ENCODE measurements at regions not wholly inside any gene's neighbourhood (a gene's known extent, or its start where the extent isn't known, plus 50 kb on each side); places are given as distances from the start of the nearest gene placed in this dataset.

DNA sequence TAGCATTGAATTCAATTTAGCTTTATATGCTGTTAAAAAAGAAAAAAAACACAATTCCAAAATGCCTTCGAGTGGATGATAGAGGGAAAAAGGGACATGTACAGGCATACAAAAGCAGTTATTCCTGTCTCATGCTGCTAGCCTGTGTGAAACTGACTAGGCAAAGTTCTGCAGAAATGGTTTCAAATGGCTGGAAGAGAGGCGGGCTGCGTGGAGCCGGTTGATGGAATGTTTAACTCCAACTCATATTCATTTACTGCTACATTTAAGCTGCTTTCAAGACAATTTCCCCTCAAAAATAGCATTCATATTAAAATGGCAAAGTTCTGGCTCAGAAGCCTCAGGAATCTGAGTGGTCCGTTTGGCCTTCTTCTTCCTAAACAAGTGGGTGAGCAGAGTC lies 143.8 kb upstream of the PPARGC1A start:
- no peak overlapping the region for H2BK5ac ChIP-seq (ENCODE audit: low read depth, low read length, poor library complexity)
- H3K4ac ChIP-seq (ENCODE audit: low read depth, low read length) = no peak overlapping the region
- H2AFZ ChIP-seq (ENCODE audit: insufficient read depth, low read length, poor library complexity) = no peak overlapping the region
- no CpG with 5 or more reads among the region's 5 CpGs for WGBS (ENCODE audit: extremely low coverage, insufficient coverage, insufficient read length)
- H2AK5ac ChIP-seq (ENCODE audit: low read length) = no peak overlapping the region
- no peak overlapping the region for H3K4me3 ChIP-seq (ENCODE audit: low read depth, low read length)
- H4K91ac ChIP-seq (ENCODE audit: low read depth, low read length) = no peak overlapping the region
- H2BK12ac ChIP-seq (ENCODE audit: low read length) = no peak overlapping the region
- no peak overlapping the region for H3K9ac ChIP-seq (ENCODE audit: low read length)
- no peaks in the 10 kb centered on the region for H3K9me3 ChIP-seq (ENCODE audit: insufficient read depth, low read depth, low read length)
- H3K79me2 ChIP-seq (ENCODE audit: control insufficient read depth, insufficient read depth, low read length, poor library complexity) = no peaks in the 10 kb centered on the region
- H3K23ac ChIP-seq (ENCODE audit: low read length) = no peak overlapping the region
- DNase-seq = no peak
- H3K27ac ChIP-seq (ENCODE audit: low read depth, low read length) = no peak overlapping the region
- H3K14ac ChIP-seq (ENCODE audit: low read length) = no peak overlapping the region
- no peaks in the 10 kb centered on the region for H3K79me1 ChIP-seq (ENCODE audit: low read length)
- H4K12ac ChIP-seq (ENCODE audit: low read depth, low read length) = no peak overlapping the region
- H3K36me3 ChIP-seq (ENCODE audit: control insufficient read depth in 1 of 2, insufficient read depth in 2 of 2, low read length in 2 of 2) = no peaks in the 10 kb centered on the region
- no peaks in the 10 kb centered on the region for H3K4me1 ChIP-seq (ENCODE audit: control insufficient read depth in 1 of 2, insufficient read depth in 2 of 2, low read length in 2 of 2)
- H4K8ac ChIP-seq (ENCODE audit: low read depth, low read length) = no peak overlapping the region
- H3K27me3 ChIP-seq (ENCODE audit: insufficient read depth, low read length) = no peaks in the 10 kb centered on the region
- no peak overlapping the region for H3K18ac ChIP-seq (ENCODE audit: low read length)
- H2BK120ac ChIP-seq (ENCODE audit: insufficient read depth, low read length, poor library complexity) = no peak overlapping the region
- H3K4me2 ChIP-seq (ENCODE audit: low read length) = no peak overlapping the region

DNA sequence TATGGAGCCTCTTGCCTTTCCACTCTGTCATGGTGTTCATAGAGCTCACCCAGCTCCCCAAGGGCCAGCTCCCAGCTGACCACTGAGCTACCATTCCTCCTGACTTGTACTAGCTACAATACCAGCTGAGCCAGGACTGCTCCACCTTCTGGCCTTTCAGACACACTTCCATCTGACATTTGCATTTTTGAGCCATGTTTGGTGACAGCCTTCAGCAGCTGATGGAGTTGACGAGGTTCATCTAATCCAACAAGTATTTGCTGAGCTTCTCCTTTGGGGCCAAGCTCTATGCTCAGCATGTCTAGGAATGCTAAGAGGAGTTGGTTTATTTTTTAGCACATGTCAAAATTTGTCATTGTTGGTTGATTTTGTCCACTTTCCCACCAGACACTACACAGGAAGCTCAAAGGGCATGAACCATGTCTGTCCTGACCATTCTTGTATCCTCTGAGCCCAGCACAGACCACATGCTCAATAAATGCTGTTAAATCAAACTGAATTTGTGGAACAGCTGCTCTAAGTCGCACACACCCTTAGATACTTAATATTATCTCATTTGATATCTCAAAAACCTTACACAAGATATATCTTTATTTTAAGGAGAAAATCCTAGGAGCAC lies 142.6 kb upstream of the PPARGC1A start:
- H2BK12ac ChIP-seq (ENCODE audit: low read length) = no peak overlapping the region
- H2BK5ac ChIP-seq (ENCODE audit: low read depth, low read length, poor library complexity) = no peak overlapping the region
- no peaks in the 10 kb centered on the region for H3K4me1 ChIP-seq (ENCODE audit: control insufficient read depth in 1 of 2, insufficient read depth in 2 of 2, low read length in 2 of 2)

DNA sequence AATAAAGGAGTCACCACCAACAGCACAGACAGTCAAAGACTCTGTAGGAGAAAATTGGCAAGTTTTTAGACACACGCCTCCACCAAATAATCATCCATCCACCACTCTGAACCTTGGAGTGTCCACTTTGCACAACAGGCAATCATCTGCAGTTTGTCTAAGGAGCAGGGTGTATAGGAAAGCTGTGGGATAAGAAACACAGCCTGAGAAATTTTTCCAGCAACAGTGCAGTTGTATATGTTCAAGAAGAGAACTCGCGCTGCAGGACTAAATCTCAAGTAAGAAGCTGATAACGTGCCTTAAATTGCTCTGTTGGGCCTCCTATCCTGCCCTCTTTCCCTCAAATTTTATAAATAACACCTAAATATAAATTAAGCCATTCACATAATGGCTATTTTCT lies 136.7 kb upstream of the PPARGC1A start:
- Histone ChIP-seq H4K91ac (ENCODE audit: low read depth, low read length) (no peak overlapping the region), H4K8ac (ENCODE audit: low read depth, low read length) (no peak overlapping the region), H3K27ac (ENCODE audit: low read depth, low read length) (no peak overlapping the region), H2BK12ac (ENCODE audit: low read length) (no peak overlapping the region), H3K4me2 (ENCODE audit: low read length) (no peak overlapping the region), H3K4me3 (ENCODE audit: low read depth, low read length) (no peak overlapping the region), H3K23ac (ENCODE audit: low read length) (no peak overlapping the region), H3K36me3 (ENCODE audit: control insufficient read depth in 1 of 2, insufficient read depth in 2 of 2, low read length in 2 of 2) (no peaks in the 10 kb centered on the region), H3K79me1 (ENCODE audit: low read length) (no peaks in the 10 kb centered on the region), H2BK120ac (ENCODE audit: insufficient read depth, low read length, poor library complexity) (no peak overlapping the region), H2AFZ (ENCODE audit: insufficient read depth, low read length, poor library complexity) (no peak overlapping the region), H3K18ac (ENCODE audit: low read length) (no peak overlapping the region), H2BK5ac (ENCODE audit: low read depth, low read length, poor library complexity) (no peak overlapping the region), H3K79me2 (ENCODE audit: control insufficient read depth, insufficient read depth, low read length, poor library complexity) (no peaks in the 10 kb centered on the region), H4K12ac (ENCODE audit: low read depth, low read length) (no peak overlapping the region), H3K4me1 (ENCODE audit: control insufficient read depth in 1 of 2, insufficient read depth in 2 of 2, low read length in 2 of 2) (no peaks in the 10 kb centered on the region), H3K9me3 (ENCODE audit: insufficient read depth, low read depth, low read length) (peaks cover 2% of the 10 kb centered on the region), H3K14ac (ENCODE audit: low read length) (no peak overlapping the region), H3K9ac (ENCODE audit: low read length) (no peak overlapping the region), H2AK5ac (ENCODE audit: low read length) (no peak overlapping the region), H3K27me3 (ENCODE audit: insufficient read depth, low read length) (no peaks in the 10 kb centered on the region), H3K4ac (ENCODE audit: low read depth, low read length) (no peak overlapping the region)
- no CpG with 5 or more reads among the region's 4 CpGs for WGBS (ENCODE audit: extremely low coverage, insufficient coverage, insufficient read length)
- DNase-seq = no peak

More for the DNA sequence above, 142.6 kb upstream of the PPARGC1A start:
- H3K36me3 ChIP-seq (ENCODE audit: control insufficient read depth in 1 of 2, insufficient read depth in 2 of 2, low read length in 2 of 2) = no peaks in the 10 kb centered on the region
- no peak overlapping the region for H4K8ac ChIP-seq (ENCODE audit: low read depth, low read length)
- no peaks in the 10 kb centered on the region for H3K27me3 ChIP-seq (ENCODE audit: insufficient read depth, low read length)
- H3K27ac ChIP-seq (ENCODE audit: low read depth, low read length) = no peak overlapping the region
- no peak overlapping the region for H3K23ac ChIP-seq (ENCODE audit: low read length)
- no peak overlapping the region for H3K4me3 ChIP-seq (ENCODE audit: low read depth, low read length)
- no peak overlapping the region for H2BK120ac ChIP-seq (ENCODE audit: insufficient read depth, low read length, poor library complexity)
- no peak overlapping the region for H3K14ac ChIP-seq (ENCODE audit: low read length)
- DNase-seq = peak in 1 of 2 donors; percentile 40
- H2AFZ ChIP-seq (ENCODE audit: insufficient read depth, low read length, poor library complexity) = no peak overlapping the region
- H4K12ac ChIP-seq (ENCODE audit: low read depth, low read length) = no peak overlapping the region
- no peaks in the 10 kb centered on the region for H3K79me2 ChIP-seq (ENCODE audit: control insufficient read depth, insufficient read depth, low read length, poor library complexity)
- no CpG with 5 or more reads among the region's 2 CpGs for WGBS (ENCODE audit: extremely low coverage, insufficient coverage, insufficient read length)
- no peak overlapping the region for H2AK5ac ChIP-seq (ENCODE audit: low read length)
- no peaks in the 10 kb centered on the region for H3K79me1 ChIP-seq (ENCODE audit: low read length)
- no peak overlapping the region for H4K91ac ChIP-seq (ENCODE audit: low read depth, low read length)
- H3K9me3 ChIP-seq (ENCODE audit: insufficient read depth, low read depth, low read length) = no peaks in the 10 kb centered on the region
- H3K4ac ChIP-seq (ENCODE audit: low read depth, low read length) = no peak overlapping the region
- no peak overlapping the region for H3K9ac ChIP-seq (ENCODE audit: low read length)
- no peak overlapping the region for H3K18ac ChIP-seq (ENCODE audit: low read length)
- H3K4me2 ChIP-seq (ENCODE audit: low read length) = no peak overlapping the region

DNA sequence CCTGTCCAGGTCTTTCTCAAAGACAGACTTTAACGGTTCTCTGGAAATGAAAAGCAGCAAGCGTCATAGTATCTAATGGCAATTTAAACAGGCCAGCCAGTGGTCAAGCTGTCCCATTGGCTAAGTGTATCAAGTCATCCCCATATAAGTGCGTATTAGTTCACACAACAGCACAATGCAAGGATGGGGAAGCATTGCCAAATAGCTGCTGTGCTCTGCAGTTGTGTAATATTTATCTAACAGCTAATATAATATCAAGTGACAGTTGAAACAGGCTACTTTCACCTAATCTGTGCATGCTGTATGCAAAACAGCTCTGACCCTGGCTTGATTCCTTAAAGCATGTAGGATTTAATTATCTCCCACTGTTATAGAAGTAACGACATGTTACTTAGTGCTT lies 134.8 kb upstream of the PPARGC1A start:
- Histone ChIP-seq H2BK12ac (ENCODE audit: low read length) (no peak overlapping the region), H3K79me2 (ENCODE audit: control insufficient read depth, insufficient read depth, low read length, poor library complexity) (no peaks in the 10 kb centered on the region), H3K36me3 (ENCODE audit: control insufficient read depth in 1 of 2, insufficient read depth in 2 of 2, low read length in 2 of 2) (no peaks in the 10 kb centered on the region), H4K8ac (ENCODE audit: low read depth, low read length) (no peak overlapping the region), H3K23ac (ENCODE audit: low read length) (no peak overlapping the region), H3K4me3 (ENCODE audit: low read depth, low read length) (no peak overlapping the region), H3K9me3 (ENCODE audit: insufficient read depth, low read depth, low read length) (peaks cover 2% of the 10 kb centered on the region), H3K4me2 (ENCODE audit: low read length) (no peak overlapping the region), H3K9ac (ENCODE audit: low read length) (no peak overlapping the region), H3K4ac (ENCODE audit: low read depth, low read length) (no peak overlapping the region), H4K12ac (ENCODE audit: low read depth, low read length) (no peak overlapping the region), H4K91ac (ENCODE audit: low read depth, low read length) (no peak overlapping the region), H2BK5ac (ENCODE audit: low read depth, low read length, poor library complexity) (no peak overlapping the region), H3K27ac (ENCODE audit: low read depth, low read length) (no peak overlapping the region), H3K14ac (ENCODE audit: low read length) (no peak overlapping the region), H3K79me1 (ENCODE audit: low read length) (no peaks in the 10 kb centered on the region), H3K4me1 (ENCODE audit: control insufficient read depth in 1 of 2, insufficient read depth in 2 of 2, low read length in 2 of 2) (no peaks in the 10 kb centered on the region), H3K18ac (ENCODE audit: low read length) (no peak overlapping the region), H2AFZ (ENCODE audit: insufficient read depth, low read length, poor library complexity) (no peak overlapping the region), H3K27me3 (ENCODE audit: insufficient read depth, low read length) (no peaks in the 10 kb centered on the region), H2AK5ac (ENCODE audit: low read length) (no peak overlapping the region), H2BK120ac (ENCODE audit: insufficient read depth, low read length, poor library complexity) (no peak overlapping the region)
- no peak for DNase-seq
- WGBS (ENCODE audit: extremely low coverage, insufficient coverage, insufficient read length) = no CpG with 5 or more reads among the region's 4 CpGs
